NCI-H187 treated with DMSO at 0.1 percent for 48 hours (cell line): ENCODE measurements at regions not wholly inside any gene's neighbourhood (a gene's known extent, or its start where the extent isn't known, plus 50 kb on each side); places are given as distances from the start of the nearest gene placed in this dataset.

Source experiments
- DNase-seq: peaks from one replicate; lab custom pipeline; 2025; lab: John Stamatoyannopoulos, UW

DNA sequence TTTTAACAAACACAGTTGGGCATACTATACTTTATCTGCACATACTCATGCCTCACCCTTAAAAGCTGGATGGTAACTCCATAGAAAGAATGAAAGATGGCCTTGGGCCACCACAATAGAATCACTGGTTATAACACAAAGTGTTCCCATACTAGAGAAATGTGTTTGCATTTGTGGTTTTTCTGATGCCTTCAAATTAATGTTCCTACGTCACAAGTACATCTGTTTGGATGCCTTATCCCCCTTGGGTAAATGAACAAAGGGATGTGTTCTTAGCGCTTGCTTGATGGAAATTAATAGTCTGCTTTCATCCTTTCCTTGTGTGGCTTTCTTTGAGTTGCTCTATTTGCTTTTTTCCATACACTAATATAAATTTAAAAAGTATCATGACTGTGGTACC, 291.1 kb upstream of the PDE4D start:
- DNase-seq: no peak

DNA sequence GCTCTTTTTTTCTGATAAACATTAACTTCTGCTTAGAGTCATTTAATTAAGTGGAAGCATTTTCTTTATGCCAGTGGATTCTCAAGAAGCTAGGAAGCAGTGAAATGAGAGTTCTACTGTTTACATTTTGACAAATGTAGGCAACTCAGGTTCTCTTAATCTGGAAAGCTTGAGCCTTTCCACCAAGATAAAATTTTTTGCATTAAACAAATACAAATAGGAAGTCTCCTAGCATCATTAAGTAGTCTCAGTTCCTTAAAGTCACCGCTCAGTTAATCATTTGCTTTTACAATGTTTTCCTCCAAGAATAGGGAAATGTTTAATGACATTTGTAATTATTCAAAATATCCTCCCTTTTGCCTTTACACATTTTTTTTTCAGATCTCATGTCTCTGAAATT, 290.4 kb upstream of the PDE4D start:
- no peak for DNase-seq

DNA sequence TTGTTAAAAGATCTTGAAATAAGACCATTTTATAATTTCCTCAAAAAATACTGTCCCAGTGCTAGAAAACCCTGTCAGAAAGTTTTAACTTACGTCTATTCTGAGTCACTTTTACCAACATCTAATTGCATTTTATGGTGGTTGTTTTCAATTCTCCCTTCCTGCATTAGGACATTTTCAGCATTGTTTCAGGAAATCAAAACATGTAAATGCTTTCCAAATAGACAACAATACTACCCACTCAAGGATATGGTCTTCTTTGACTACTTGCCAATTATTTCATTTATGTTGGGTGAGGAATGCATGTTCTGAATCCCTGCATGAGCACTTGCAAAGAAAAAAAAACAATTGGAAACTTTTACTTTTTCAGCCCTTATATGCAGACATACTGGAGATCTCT, 284.6 kb upstream of the PDE4D start:
- DNase-seq: no peak

DNA sequence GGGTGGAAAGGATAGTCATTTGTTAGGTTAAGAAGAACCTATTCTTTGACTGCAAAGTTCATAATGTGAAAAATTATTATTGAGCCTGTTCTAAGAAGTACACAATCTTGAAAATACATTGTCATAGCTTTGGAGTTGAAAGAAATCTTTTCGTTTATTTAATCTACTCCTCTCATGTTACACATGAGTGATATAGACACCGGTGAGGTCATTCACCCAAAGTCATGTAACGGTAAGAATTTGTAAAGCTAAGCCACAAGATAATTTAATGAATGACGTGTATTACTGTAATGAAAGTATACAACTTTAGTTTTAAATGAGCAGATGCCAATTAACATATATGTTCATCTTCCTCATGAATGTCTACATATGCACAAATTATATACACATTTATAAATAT, 284.1 kb upstream of the PDE4D start:
- no peak for DNase-seq

DNA sequence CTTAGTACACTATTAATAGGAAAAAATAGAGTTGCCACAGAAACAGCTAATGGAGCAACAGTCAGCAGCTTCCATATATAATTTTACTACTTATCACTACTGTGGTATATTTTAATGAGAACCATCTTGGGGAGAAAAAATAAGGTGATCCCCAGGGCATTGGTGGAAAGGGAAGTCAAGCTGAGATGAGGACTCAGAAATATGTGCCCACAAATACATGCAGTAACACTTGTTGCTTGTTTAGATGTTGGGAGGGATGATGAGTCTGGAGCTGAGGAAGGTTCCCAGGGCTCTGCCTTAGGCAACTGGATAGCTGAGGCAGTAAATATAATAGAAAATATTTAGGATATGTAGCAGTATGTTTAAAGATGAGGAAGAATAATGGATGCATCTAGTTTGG, 280.1 kb upstream of the PDE4D start:
- DNase-seq: no peak

DNA sequence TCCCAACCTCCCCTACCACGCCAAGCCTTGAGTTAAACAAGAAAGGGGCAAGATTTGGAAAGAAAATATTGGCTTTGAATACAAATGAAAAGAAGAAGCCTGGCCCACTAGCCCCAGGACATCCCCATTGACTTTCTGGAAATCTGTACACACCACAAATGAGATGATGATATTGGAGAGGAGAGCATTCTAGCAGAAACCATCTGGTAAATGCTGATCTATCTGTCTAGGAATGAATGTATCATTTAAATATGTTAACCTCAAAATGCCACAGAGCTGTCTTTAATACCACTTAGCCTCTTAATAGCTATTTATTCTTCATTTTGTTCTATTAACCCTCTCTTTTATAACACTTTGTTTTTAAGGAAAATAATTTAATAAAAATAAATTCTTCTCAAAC, 270.2 kb upstream of the PDE4D start:
- DNase-seq: no peak

DNA sequence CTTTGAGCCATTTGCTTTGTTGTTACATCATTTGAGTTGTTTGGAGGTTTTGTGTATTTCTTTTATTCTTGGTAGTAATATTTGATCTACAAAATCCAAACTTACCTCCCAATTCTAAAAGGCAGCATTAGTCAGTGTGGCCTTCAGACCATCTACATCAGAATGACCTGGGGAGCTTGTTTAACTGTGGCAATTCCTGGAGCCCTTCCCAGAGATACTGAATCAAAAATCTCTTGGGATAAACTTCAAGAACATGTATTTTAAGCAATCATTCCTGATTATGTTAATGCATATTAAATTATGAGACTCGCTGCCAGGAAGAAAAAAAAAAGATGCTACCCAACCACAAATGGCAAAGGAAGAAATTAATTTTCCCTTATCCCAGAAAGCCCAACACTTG, 268.9 kb upstream of the PDE4D start:
- no peak for DNase-seq

DNA sequence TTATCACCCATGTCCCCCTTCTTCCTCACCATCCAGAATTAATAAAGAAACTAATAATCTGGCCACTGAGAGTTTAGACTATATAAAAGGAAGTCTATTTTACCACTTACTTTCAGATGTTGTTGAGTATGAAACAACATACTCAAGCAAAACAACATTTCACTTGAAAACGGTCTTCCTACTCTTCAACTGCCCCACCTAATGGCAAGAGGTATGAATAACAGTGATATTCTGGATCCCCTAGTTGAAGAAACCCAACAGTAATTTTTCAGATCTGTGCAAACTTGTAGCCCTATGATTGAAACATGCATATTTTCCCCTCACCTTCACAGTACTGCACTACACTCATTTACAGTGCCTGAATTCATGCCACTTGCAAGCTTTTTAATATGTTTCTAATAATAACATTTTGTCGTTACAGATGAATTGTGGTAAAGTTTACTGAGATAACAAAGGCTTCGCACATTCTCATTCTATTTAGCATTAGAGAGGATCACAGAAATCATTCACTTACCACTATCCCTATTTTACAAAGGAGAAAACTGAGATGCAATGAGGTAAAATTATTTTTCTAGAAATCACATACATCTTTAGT, 267.9 kb upstream of the PDE4D start:
- DNase-seq: no peak

DNA sequence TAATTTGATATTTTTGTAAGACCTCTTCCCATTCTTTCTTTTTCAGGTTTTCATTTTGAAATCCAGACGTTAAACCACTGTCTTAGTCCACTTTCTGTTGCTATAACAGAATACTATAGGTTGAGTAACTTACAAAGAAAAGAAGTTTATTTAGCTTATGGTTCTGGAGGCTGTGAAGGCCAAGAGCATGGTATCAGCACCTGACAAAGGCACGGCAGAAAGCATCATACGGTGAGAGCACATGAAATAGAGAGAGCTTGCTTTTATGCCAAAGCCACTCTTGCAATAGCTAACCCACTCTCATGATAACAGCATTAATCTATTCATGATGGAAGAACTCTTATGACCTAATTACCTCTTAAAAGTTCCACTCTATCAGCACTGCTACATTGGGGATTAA, 255.6 kb upstream of the PDE4D start:
- no peak for DNase-seq

DNA sequence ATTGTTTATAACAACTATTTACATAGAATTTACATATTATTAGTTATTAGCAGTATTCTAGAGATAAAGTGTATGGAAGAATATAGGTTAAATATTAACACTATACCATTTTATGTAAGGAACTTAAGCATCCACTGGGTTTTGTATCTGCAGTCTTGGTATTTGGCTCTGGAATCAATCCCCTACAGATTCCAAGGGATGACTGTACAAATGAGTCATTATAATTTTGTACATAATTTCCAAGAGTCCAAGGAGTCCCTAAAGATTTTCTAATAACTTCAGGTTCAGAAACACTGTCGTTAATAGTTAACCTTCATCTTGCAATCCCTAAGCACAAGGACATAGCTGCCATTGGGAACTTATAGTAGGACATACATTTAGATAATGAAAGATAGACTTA, 254.8 kb upstream of the PDE4D start:
- no peak for DNase-seq

DNA sequence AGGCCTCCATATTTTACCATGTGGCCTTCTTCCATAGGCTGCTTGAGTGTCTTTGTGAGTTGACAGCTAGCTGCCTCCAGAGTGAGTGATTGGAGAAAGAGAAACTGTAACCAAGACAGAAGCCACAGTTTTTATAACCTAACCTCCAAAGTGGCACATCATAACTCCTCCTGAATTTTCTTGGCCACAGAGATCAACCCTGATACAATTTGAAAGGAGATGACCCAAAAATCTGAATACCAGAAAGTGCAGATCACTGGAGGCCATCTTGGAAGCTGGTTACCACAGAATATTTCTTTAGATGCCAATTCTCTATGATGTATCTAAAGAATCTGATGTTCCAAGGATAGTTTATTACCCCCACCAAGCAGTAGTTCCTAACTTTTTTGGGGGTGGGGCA, 254.3 kb upstream of the PDE4D start:
- DNase-seq: no peak

DNA sequence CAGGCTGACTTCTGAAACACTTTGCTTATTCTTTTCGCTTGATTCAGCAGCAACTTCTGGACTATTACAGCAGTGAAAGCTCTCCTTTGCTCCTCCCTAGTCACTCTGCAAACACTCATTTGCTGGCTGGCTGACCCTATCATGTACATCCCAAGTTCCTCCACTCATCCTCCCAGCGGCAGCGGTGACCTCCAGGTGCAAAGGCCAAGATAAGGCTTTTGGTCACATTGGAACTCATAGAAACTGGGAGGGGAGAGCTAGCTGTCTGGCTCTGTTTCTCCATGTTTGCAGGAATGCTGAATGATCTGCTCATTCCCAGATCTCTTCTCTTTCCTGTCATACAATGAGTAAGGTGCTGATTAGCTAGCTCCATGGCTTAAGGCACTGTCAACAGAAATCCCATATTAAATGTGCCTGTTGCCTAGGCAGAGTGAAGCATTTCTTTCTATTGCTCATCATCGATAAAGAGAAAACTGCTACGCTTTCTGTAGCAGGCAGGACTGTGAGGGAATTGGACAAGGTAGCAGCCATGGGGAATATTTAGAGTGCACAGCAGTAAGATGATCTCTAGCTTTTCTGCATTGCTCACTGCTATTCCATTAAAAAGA, 250.5 kb upstream of the PDE4D start:
- no peak for DNase-seq

DNA sequence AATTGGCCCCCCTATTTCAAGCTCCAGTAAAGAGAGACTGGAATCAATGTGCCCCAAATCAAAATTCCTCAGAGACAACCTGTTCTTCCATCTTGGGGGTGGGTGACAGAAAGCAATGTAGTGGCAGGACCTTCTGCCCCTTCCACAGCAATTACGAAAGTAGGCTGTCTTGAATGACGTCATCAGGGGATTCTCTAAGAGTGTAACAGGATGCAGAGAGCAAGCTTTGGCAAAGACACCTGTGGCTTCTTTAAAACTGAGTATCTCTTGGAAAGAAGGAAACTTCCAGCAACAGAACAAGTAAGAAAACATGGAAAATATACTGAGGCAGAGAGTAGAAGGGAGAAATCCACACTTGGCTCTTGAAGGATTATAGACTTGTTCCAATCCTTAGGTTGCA, 247.6 kb upstream of the PDE4D start:
- no peak for DNase-seq

DNA sequence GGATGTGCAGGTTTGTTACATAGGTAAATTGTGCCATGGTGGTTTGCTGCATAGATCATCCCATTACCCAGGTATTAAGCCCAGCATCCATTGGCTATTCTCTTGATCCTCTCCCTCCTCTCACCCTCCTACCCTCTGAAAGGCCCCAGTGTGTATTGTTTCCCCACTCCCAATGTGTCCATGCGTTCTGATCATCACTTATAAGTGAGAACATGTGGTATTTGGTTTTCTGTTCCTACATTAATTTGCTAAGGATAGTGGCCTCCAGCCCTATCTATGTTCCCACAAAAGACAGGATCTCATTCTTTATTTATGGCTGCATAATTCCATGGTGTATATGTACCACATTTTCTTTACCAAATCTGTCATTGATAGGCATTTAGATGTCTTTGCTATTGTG, 243.3 kb upstream of the PDE4D start:
- DNase-seq: no peak

DNA sequence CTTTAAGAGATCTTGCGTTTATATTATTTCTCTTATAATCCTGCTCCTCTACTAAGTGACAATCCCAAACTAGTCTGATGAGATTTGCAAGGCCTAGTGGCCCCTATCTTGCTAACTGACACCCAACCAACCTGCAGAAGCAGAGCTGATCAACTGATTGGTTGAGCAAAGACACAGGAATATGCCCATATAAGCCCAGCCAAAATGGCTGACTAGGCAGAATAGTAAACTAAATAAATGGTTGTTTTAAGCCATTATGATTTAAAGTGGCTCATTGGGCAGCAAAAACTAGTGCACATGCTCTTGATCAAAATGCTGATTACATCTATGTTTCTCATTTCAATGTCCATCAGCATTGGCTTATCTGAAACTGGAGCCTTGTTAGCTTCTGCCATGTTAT, 238.0 kb upstream of the PDE4D start:
- DNase-seq: no peak

DNA sequence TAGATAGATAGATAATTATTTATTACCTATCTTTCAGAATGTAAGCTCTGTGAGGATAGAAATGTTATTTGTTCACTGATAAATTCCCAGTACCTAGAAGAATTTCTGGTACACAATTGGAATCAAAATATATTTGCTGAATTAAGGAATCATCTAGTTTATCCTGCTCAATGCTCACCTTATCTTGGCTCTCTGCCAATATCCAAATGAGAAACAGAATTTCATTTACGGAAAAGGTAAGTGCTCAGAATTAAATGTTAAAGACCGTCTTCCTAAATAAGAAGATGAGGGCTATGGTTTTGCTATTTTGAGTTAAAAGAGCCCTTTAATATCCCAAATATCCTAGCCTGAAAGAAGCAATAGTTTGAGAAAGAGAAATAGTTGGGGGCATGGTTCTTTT, 232.1 kb upstream of the PDE4D start:
- DNase-seq: no peak

DNA sequence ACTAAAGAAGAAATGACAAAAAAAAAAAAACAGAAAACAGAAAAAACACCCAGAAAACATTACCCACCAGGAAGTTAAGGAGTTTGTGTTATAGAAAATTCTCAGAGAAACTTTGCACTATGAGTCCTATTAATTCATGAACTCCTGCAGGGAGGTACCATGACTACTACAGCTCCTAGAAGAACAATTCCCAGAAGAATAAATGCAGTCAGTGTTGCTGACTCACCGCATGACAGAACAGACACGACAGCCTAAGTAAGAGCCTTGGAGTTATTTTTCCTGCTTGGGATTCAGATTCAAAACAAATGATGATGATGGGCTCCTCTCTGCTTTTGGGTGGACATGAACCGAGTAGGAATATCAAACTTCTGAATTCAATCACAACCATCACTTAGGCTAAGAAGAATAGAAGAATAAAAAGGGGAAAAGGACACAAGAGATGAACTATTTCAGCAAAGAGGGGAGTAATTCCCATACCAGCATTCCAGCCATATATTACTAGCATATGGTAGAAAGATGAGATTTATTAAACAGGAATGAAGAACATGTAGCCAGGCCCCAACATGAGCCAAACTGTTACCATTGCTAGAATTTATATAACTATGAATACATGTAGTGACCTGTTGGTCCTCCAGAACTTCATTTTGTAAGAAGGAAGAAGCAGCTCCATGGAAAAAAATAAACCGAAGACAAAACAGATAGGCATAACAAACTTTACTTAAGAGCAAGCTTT, 209.6 kb upstream of the PDE4D start:
- no peak for DNase-seq

DNA sequence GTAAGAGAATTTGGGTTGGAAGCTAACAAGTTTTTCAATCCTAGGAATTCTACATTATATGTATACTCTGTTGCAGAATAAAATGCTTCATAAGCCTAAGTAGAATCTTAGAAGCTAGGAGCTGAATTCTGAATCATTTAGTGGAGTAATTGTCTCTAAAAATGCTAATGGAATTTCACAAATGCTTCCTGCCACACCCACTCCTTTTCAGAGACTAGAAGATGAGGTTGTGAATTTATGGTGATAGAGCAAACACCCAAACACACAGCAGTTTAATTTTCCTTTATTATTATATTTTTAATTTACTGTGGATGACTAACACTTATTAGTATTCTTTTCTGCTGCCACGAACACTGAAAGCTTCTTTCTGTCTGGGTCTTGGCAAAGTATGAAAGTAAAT, 208.0 kb upstream of the PDE4D start:
- no peak for DNase-seq

DNA sequence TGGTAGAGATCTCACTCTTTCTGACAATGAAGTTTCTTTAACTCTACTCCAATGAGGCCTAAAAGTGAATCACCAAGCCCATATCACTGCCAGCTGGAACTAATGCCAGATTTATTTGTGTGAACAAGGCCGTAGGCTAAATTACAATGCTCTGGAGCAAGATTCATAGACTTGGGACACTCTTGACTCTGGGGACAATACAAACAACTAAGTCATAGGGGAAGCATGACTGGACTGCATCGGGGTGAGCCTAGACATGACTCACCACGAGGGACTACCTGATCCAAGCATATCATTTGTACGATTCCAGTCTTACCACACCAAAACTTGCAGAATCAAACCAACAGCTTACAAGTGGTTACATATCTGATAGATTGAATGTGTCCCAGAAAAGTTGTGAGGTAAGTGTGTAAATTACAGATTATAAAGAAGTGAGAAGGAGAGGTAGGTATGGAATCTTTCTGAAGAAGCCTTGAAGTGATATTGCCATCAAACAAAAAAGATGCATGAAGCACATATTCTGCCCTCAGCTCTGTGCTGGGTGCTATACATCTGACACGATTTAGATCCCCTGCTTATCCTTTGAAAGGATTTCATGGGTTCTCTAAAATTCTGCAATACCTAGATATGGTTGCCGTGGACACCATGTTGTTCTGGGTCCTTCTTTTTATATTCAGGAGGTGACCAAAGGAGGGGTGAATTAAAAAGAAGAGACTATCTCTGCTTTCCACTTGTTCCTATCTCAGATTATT, 199.3 kb upstream of the PDE4D start:
- DNase-seq: no peak

DNA sequence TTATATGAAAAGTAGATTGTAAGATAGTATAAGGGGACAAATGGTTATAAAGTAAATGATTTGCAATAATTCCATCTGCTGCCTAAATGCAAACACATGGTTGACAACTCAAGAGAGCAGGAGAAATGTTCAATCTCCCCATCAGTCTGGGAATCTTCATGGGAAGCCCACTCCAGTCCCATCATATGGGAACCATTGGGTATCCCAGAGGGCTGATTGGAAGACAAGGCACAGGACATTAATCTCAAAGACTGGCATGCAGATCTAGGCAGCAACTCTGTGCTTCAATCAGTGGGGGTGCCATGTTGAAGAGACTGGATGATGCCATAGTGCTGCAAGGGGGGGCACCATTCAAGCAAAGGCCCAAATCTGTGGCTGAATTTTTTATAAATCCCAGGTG, 193.1 kb upstream of the PDE4D start:
- no peak for DNase-seq

DNA sequence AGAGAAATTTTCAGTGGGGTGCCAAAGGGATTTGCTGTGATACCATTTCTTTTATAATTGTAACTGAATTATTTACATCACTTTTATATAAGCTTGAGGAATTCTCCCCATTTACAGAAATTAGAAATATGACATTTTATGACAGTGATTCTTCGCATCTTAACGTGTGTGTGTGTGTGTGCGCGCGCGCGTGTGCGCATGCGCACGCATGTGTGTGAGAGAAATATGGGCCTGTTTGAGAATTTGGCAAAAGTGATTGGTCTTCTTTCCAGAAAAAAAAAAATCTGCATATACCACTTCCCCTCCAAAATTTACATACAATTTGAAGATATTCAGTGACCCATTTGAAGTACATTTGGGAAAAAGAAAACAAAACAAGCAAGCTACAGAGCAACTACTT, 190.7 kb upstream of the PDE4D start:
- DNase-seq: no peak

DNA sequence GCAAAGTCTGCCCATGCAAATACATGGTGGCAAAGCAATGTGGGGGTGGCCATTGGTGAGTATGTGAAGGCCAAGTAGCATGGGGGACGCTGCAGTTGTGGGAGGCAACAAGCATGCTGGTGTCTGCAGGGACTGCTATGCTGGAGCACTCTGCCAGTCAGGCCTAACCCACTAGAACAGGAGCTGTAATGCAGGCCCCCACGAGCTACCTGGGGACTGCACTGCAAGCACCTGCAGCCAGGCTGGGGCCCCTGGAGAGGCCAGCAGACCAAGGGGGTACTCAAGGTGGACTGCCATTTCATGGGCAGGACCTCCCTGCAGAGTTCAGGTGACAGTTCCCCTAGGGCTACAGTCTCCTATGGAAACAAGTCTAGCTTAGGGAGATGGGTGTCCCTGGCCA, 183.8 kb upstream of the PDE4D start:
- DNase-seq: no peak

DNA sequence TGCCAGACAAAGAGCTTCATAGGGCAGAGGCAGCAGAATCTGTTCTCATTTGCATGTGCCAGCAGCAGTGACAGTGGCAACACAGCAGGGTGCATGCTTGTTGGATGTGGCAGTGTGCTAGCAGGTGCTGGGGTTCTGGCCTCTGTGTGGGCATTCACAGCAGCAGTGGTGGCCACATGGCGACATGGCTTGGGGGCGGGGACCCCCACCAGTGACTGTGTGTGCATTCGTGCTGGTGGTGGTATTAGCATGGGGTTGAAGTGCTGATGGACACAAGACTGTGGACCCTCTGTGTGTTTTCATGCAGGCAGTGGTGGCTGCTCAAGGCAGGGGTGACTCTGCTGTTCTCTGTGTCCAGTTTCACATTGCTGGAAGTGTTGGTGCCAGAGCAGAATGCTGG, 183.2 kb upstream of the PDE4D start:
- no peak for DNase-seq
